Vagina (tissue), 2 donors: ENCODE measurements at regions not wholly inside any gene's neighbourhood (a gene's known extent, or its start where the extent isn't known, plus 50 kb on each side); places are given as distances from the start of the nearest gene placed in this dataset.

Experiments
- DNase-seq, 2 donors: peaks; one replicate each; pipeline ENCODE4 v3.0.0-alpha.2; 2017; ENCODE audit errors: extremely low spot score in 2 of 2
- H3K27ac ChIP-seq: fragments of 200-600 bp; sonication (generic); one replicate; pipeline ENCODE4 v1.5.1; 2019
- H3K27me3 ChIP-seq: fragments of 200-600 bp; sonication (generic); one replicate; pipeline ENCODE4 v1.5.1; 2019
- H3K36me3 ChIP-seq, 2 donors: fragments of 200-600 bp; sonication (generic); one replicate each; pipeline ENCODE4 v1.5.1; 2017 to 2019
- H3K4me1 ChIP-seq: fragments of 200-600 bp; sonication (generic); one replicate; pipeline ENCODE4 v1.5.1; 2019
- H3K4me3 ChIP-seq, 2 donors: fragments of 200-600 bp; sonication (generic); 1 replicate in 1 of 2; 2 replicates in 1 of 2; pipeline ENCODE4 v1.5.1; 2016 to 2019
- H3K9me3 ChIP-seq: fragments of 200-600 bp; sonication (generic); one replicate; pipeline ENCODE4 v1.5.1; 2019
- CTCF ChIP-seq, 3 experiments: fragments of 450-650 bp in 2 of 3; fragments of 200-600 bp in 1 of 3; sonication (generic) in 1 of 3; IDR thresholded peaks; one replicate each; pipeline ENCODE4 v1.5.1; 2017 to 2019; ENCODE audit warnings: antibody characterized with exemption in 3 of 3, mild to moderate bottlenecking in 2 of 3, moderate library complexity in 2 of 3
- POLR2A ChIP-seq, 2 donors: fragments of 450-650 bp; IDR thresholded peaks; one replicate each; pipeline ENCODE4 v1.6.1; 2017; ENCODE audit warnings: antibody characterized with exemption in 2 of 2, mild to moderate bottlenecking in 2 of 2, moderate library complexity in 2 of 2
- POLR2AphosphoS5 ChIP-seq, 2 donors: sonication (generic); formaldehyde crosslinking; IDR thresholded peaks; one replicate each; pipeline ENCODE4 v1.9.0; 2017; ENCODE audit warnings: antibody characterized with exemption in 2 of 2, mild to moderate bottlenecking in 2 of 2, low read depth in 1 of 2; ENCODE audit not compliant: insufficient read depth in 1 of 2
- intact Hi-C: fragments of 100-400 bp; cut with DNase I; formaldehyde crosslinking; loops from one replicate; pipeline ENCODE4 v1.15.1; 2023

DNA sequence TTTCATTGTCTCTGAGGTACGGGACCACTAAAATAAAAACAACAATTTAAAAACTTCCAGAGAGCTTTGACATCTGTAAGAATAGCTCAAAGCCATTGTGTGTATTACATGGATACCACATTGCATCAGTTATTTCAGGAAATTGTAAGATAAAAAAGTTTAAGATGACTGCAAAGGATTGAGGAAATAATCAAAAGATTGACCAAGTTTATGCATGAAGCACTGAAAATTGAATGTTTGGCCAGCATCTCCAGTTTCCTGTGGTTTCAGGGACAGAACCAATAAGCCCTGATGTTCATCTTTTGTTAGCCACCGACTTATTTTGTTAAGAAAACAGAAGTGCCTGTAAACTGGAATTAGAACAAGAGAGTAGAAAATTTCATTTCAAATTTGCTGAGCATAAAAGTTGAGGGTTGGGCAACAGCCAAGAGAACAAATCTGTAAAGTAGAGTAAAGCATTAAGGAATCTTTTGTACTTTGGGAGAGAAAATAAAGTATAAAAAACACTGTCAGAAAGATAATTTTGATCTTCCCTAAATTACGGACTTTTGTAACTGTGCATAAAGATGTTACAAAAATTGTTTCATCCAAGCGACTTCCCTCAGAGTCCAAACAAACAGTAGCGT lies 211.5 kb upstream of the P2RY1 start:
- TF ChIP-seq POLR2A (IDR thresholded peaks at IDR 0.05) (no peak), CTCF (IDR thresholded peaks at IDR 0.05) (no peak), POLR2AphosphoS5 (IDR thresholded peaks at IDR 0.05; ENCODE audit: insufficient read depth in 1 of 2, low read depth in 1 of 2) (no peak)
- Histone ChIP-seq H3K27ac (peak overlapping the region; percentile 22), H3K36me3 (no peaks in the 10 kb centered on the region), H3K4me1 (peaks cover 27% of the 10 kb centered on the region), H3K4me3 (no peak overlapping the region), H3K27me3 (no peaks in the 10 kb centered on the region), H3K9me3 (no peaks in the 10 kb centered on the region)
- intact Hi-C loops, result no loop called here
- no peak for DNase-seq

- TF ChIP-seq CTCF (IDR thresholded peaks at IDR 0.05), result no peak
- peak in 1 of 2 donors; percentile 77 for TF ChIP-seq POLR2AphosphoS5 (IDR thresholded peaks at IDR 0.05; ENCODE audit: insufficient read depth in 1 of 2, low read depth in 1 of 2)
- peaks cover 22% of the 10 kb centered on the region for H3K4me1 ChIP-seq
- no peaks in the 10 kb centered on the region for H3K36me3 ChIP-seq
- H3K4me3 ChIP-seq, result no peak overlapping the region
- no peaks in the 10 kb centered on the region for H3K27me3 ChIP-seq
- no peak overlapping the region for H3K27ac ChIP-seq
- intact Hi-C loops, result no loop called here
- no peaks in the 10 kb centered on the region for H3K9me3 ChIP-seq
- no peak for DNase-seq
These were observed 208.7 kb upstream of the P2RY1 start for GRCh38 chr3:152626226-152626625.

GRCh38 chr3:152628496-152628895 lies 206.4 kb upstream of the P2RY1 start:
- Histone ChIP-seq H3K36me3 (no peaks in the 10 kb centered on the region), H3K4me3 (no peak overlapping the region), H3K9me3 (no peaks in the 10 kb centered on the region), H3K4me1 (peaks cover 4% of the 10 kb centered on the region), H3K27me3 (no peaks in the 10 kb centered on the region), H3K27ac (no peak overlapping the region)
- intact Hi-C loops, result no loop called here
- no peak for DNase-seq
- TF ChIP-seq POLR2A (IDR thresholded peaks at IDR 0.05) (no peak), POLR2AphosphoS5 (IDR thresholded peaks at IDR 0.05; ENCODE audit: insufficient read depth in 1 of 2, low read depth in 1 of 2) (no peak), CTCF (IDR thresholded peaks at IDR 0.05) (no peak)

- H3K4me3 ChIP-seq, result no peak overlapping the region
- intact Hi-C loops, result no loop called here
These were observed 205.4 kb upstream of the P2RY1 start for GRCh38 chr3:152629363-152630122.

More at GRCh38 chr3:152629363-152630122, 205.4 kb upstream of the P2RY1 start:
- no peaks in the 10 kb centered on the region for H3K9me3 ChIP-seq
- TF ChIP-seq POLR2AphosphoS5 (IDR thresholded peaks at IDR 0.05; ENCODE audit: insufficient read depth in 1 of 2, low read depth in 1 of 2) (no peak), CTCF (IDR thresholded peaks at IDR 0.05) (no peak), POLR2A (IDR thresholded peaks at IDR 0.05) (no peak)
- H3K4me1 ChIP-seq, result peaks cover 4% of the 10 kb centered on the region
- H3K36me3 ChIP-seq, result no peaks in the 10 kb centered on the region
- no peak for DNase-seq
- H3K27ac ChIP-seq, result no peak overlapping the region
- no peaks in the 10 kb centered on the region for H3K27me3 ChIP-seq
